ENCODE measurements at regions not wholly inside any gene's neighbourhood (a gene's known extent, or its start where the extent isn't known, plus 50 kb on each side); places are given as distances from the start of the nearest gene placed in this dataset.
"Not testable (repeated sequence)": the region's sequence is repeated elsewhere in the genome, so short reads cannot be mapped to it uniquely, and the experiment has no call there.

DNA sequence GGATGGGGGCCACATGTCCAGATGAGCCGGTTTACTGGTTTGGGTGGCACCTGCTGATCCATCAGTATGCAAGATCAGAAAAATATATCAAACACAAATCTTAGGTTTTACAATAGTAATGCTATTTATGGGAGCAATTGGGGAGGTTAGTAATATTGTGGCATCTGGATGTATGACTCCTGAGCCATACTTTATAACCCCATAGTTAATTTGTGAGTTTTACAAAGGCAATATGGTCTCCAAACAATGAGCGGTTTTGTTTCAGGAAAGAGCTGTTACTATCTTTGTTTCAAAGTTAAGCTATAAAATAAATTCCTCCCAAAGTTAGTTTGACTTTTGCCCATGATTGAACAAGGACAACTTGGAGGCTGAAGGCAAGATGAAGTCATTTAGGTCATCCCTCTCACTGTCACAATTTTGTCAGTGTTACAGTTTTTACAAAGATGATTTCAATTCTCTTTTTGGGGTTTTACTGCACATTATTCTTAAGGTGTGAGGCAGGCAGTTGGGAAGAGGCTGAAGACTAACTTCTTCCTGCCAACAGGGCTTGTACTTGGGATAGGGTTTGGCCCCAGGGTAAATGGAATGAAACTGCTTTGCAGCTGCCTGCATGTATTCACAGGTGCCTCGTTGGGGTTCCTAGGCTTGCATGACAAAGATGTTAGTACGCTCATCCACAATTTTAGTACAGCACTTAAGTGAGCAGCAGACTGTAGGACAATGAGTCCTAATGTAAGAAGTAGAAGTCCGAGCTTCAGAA, 296.6 kb upstream of the NDN start:
- no peak for DNase-seq

DNA sequence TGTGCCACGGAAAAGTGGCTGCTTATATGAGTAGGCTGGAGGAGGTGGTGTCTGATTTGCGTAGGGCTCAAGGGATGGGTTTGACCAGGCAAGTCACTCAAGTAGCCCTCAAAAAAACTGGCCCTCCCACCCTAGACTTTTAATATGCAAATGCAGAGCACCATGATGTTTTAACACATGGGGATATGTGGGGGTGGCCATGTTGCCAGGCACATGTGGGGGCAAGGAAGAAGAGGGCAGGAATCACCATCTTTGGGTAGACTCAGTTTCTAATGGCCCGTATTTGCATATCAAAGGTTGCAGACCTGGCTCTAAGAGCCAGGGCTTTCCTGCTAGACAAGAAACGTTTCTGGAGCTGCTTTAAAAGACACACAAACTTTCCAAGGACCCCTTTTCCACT, 307.2 kb upstream of the NDN start:
- DNase-seq = no peak

DNA sequence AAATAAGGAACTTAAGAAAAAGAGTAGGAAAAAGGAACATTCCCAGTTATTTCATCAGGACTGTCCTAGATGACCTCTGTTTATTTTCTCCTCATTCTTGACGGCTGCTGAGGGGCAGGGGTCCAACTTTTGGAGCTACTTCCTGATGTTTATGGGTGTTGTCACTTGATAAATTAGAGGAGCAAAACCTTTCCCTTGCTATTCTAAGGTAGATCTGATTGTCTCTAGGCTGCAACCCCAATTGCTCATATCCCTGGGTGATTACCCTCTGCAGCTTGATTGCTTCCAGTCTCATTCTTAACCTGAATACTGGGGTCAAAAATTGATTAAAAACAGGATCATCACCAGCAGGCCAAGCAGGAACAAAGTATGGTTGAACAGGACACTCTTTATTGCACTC, 311.0 kb upstream of the NDN start:
- no peak for DNase-seq

DNA sequence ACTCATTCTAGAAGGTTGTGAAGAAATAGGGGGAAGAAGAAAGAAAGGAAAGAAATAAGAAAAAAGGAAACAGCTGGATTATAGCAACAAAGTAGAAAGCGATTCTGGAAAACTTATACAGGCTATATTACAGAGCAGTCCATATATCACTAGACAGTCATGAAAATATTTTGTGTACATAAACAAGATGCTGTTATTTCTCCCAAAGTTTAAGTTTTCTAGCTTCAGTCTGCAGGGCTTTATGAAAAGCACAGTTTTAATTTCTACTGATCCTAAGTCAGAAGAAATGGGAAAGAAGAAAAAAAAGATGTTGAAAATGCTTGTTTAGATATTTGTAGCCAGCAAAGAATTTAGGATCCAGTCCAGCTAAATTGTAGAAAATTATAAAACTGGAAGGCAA, 321.4 kb upstream of the NDN start:
- DNase-seq = no peak

DNA sequence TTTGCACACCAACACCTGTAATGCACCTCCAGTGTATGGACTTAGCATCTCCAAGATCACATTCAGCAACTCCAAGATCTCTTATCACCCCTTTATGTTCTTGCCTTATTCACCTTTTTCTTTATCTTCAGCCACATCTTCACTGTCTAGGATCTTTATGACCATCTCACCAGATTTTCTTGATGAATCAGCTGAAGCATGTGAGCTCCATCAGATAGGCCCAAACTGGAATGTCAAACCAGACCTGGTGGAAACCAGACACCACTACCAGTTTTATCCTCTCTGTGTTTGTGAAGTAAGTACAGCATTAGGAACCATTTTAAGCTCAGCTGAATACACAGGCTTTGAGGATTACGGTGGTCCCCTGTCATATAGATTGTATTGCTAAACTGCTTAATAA, 330.4 kb upstream of the NDN start:
- no peak for DNase-seq

DNA sequence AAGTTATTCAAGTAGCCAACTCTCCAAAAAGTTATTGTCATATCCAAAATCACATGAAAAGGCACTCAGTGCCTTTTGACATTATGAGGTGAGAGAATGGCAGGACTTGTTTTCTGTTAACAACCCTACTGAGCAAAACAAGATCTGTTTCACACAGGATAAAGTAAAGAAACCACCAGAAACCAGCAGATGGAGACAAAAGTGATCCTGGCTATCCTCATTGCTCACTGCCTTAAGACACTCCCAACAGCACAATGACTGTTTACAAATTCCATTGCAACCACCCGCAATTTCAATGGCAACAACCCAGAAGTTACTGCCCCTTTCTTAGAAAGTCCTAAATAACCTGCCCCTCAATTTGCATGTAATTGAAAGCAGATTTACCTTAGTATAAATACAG, 352.6 kb upstream of the NDN start:
- no peak for DNase-seq

DNA sequence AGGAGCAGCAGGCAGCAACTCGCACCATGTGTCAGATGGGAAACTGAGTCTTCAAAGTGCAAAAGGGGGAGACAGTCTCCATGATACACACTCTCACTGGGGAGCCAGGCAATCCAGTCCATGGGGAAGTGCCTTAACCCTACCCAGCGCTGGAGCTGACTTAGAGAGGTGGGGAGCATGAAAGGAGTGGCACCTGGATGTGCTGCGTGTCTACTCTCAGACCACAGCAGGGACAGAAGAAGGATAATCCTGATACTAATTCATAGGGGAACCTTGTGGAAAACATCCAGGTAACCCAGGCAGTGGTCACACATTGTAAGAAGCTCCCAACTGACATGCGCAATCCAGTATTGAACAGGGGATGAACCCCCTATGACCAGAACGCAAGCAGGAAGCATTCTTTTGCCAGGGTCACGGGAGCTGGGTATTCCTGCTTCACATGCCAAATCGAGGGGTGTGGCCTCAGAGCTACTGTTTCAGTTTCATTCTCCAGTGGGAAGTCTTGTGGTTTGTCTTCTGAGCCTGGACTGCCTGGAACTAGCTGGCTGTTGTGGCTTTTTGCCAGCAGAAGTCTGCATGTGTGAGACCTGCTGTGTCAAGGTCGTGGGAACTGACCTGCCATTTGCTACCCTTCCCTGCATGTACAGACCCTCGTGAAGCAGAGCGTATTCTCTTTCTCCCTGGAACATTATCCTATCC, 367.6 kb upstream of the NDN start:
- DNase-seq = no peak

DNA sequence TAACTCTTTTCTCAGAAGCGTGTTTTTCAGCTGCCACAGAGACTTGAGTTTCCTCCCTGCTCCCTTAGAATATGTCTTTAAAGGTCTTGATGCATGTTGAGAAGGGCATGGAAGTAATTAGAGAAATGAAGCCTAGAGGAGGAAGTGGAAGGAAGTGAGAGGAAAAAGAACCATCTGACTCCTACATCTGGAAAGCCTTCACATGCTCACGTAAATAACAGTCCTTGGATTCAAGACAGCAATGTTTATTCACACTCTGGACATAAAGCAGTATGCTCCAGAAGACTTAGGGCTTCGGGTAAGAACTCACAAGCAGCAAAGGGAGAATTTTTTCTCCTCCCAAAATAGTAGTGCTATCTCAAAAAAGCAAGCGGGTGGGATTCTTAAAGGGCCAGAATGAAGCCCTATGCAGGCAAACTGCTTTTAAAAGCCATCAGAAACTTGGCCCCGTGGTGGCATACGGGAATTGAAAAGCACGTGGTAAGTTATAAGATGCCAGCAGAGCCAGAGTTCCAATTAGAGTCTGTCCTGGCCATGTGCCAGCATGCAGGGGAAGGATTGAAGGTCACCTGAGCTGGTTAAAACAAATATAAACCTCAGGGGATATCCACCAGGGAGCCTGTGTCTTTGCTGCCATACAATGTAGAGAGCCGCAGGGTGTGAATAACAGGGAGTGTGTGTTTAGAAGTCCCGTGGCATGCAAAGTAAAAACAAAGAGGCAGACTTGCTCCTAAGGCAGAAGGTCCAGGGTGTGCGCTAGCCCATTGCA, 380.8 kb upstream of the NDN start:
- DNase-seq = no peak

DNA sequence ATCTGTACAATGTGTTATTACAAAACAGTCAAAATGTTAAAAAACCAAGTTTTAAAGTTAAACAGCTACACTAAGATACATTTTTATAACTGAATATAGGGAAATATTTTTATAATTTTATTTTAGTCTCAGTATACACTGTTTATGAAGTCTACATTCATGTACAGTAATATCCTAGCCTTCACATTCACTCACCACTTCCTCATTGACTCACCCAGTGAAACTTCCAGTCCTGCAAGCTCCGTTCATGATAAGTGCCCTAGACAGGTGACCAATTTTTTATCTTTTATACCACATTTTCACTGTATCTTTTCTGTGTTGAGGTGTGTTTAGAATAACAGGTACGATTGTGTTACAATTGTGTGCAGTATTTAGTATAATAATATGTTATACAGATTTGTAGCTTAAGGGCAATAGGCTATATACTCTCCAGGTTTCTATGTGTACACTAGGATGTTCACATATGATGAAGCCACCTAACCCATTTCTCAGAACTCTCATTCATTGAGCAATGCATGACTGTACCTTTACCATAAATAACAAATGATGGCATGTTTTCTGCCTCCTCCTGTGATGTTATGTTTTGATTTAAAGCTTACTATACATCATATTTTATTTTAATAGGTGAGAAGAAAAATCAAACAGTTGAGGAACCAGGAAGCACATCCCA, 388.4 kb upstream of the NDN start:
- no peak for DNase-seq

DNA sequence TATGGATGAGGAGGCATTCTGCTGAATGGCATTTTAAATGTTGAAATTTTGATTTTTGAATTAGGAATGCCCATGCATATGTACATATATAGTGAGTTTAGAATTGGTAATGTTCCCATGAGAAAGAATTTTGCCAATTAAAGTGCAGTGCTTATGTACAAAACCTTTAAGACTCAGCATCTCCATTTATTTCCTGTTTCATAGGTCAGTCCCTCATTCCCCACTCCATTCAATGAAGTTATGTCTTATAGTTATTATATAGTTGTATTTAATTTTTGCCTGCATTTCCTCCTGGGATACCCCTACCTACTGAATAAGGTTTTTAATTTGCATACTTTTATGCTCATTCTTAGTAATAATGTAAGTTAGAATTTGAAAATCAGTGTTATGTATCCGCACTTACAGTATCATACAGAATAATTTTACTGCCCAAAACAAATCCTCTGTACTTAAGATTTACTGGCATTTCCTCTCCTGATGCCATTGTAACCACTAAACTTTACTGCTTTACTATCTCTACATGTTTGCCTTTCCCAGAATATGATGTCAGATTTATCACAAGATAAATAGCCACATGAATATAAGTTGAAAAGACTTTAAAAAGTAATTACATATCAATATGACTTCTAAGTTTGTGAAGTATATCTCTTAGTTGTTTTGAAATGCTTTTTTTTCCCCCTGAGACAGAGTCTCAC, 389.1 kb upstream of the NDN start:
- no peak for DNase-seq

DNA sequence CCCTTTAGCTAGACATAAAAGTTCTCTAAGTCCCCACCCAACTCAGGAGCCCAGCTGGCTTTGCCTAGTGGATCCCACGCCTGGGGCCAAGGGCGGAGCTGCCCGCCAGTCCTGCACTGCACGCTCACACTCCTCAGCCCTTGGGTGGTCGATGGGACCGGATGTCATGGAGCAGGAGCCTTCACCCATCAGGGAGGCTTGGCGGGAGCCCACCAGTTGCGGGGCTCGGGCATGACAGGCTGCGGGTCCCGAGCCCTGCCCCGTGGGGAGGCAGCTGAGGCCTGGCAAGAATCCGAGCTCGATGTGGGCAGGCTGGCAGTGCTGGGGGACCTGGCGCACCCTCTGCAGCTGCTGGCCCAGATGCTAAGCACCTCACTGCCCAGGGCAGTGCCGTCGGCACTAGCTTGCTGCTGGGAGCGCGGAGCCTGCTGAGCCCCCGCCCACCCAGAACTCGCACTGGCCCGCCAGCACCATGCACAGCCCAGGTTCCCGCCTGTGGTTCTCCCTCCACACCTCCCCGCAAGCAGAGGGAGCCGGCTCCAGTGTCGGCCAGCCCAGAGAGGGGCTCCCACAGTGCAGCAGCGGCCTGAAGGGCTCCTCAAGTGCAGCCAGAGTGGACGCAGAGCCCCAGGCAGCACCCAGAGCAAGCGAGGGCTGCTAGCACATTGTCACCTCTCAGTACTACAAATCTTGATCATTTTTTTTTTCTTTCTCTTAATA, 391.4 kb upstream of the NDN start:
- no peak for DNase-seq

DNA sequence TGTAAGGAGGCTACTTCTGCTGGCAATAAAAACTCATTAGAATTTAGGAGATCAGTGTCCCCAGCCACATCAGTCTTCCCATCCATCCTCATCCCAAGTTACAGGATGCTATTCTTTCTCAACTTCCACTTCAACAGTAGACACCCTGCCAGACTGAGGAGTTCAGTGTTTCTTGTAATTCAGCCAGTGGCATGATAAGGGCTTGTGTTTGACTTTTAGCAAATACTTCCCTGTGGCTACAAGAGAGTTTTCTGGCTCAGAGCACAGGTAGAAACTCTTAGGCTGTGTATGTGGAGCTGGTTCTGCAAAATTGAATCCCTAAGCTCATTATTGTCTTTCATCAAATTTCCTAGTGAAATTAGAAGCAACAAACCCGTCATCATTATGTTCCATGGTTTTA, 401.8 kb upstream of the NDN start:
- not testable (repeated sequence) for DNase-seq

DNA sequence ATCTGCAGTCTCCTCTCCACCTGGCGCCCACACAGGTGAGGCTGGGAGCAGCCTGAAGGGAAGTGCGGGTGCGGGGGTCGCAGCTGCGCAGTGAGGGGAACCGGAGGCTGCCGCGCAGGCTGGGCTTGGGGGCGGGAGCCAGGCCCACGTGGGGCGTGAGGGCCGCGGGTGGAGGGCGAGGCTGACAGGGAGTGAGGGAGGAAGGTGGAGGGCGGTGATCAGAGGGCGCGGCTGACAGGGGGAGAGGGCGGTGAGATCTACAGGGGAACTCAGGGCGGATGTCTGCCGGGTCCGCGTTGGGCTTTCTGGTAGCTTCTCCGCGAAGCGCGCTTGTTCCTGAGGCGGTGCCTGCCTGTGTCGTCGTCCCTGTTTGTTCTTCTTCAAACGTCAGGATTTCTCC, 414.4 kb upstream of the NDN start:
- DNase-seq = not testable (repeated sequence)

DNA sequence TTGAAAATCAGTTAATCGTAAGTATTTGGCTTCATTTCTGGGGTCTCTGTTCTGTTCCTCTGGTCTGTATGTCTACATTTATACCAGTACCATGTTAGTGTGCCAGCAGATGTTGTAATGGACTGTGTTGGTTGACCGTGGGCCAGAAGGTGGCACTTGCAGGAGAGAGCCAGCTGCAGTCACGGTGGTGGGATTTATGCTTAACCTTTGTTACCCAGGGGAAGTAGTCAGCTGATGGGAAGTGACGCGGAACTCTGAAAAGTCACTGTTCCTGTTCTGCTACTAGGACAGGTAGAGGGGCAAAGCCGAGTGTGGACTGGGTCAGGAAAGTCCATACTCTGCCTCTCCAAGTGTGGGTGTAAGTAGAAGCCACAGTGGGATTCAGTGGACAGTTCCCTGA, 420.4 kb upstream of the NDN start:
- DNase-seq = not testable (repeated sequence)

DNA sequence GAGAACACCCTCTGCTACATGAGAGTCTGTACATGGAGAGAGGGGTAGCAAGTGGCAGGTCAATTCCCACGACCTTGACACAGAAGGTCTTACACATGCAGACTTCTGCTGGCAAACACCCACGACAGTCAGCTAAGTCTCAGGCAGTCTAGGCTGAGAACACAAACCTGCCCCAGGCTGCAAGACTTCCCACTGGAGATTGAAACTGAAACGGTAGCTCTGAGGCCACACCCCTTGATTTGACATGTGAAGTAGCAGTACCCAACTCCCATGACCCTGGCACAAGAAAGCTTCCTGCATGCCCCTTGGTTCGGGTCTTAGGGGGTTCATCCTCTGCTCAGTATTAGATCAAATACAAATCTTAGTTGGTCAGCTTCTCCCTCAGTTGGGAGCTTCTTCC, 420.8 kb upstream of the NDN start:
- not testable (repeated sequence) for DNase-seq

DNA sequence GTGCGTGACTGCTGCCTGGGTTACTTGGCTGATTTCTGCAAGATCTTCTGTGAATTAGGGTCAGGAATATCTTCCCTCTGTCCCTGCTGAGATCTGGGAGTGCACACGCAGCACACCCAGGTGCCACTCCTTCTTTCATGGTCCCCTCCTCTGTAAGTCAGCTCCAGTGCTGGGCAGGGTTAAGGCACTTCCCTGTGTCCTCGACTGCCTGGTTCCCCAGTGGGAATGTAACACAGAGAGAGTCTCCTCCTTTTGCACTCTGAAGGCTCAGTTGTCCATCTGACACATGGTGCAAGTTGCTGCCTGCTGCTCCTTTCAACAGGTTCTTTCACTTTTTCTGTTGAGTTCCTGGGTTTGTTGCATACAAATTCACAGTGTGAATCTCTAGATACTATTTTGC, 421.2 kb upstream of the NDN start:
- DNase-seq = not testable (repeated sequence)

DNA sequence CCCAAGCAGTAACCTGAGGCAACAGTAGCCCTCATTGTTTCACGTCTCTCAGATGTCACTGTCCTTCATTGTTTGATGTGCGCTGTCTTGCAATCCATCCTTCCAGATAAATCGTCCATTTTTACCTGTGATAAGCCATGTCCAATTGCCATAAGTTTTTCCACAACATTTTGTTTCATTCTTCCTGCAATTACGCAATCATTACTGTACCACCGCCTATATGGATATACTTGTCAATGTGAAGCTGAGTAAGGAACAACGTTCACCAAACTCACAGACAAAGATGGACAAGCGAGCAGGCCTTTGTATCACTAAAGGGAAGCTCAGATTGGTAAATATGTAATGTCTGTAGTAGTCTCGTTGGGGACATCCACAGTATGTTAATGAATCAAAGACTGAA, 452.5 kb upstream of the NDN start:
- DNase-seq = not testable (repeated sequence)

DNA sequence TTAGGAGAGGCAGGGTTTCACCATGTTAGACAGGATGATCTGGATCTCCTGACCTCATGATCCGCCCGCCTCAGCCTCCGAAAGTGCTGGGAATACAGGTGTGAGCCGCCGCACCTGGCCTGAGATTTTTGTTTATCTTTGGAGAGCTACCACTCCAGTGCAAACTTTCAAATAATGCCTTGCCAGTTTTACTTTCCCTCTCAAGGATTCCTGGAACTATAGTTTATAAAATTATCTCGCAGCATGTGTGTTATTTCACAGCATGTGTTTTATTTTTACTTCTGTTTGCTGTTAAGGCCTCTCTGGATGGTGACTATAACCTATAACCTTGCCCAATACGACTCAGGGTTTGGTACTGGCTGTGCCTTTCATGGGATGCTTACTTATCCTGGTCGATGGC, 458.0 kb upstream of the NDN start:
- not testable (repeated sequence) for DNase-seq

DNA sequence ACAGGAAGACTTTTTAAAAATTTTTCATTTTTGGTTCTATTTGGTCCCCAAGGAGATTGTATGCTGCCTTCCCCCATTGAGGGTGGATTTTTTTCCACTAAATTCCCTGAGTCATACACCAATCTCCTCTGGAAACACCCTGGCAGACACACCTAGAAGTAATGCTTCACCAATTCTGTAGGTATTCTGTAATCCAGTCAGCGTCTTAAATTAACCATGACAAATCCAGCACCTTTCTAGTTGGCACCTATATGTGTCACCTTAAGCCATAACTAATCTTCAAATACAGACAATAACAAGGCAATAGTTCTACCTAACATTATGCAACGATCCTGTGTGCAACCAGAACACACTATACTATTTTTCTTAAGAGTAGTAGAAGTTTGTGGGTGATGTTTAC, 459.1 kb upstream of the NDN start:
- no peak for DNase-seq

DNA sequence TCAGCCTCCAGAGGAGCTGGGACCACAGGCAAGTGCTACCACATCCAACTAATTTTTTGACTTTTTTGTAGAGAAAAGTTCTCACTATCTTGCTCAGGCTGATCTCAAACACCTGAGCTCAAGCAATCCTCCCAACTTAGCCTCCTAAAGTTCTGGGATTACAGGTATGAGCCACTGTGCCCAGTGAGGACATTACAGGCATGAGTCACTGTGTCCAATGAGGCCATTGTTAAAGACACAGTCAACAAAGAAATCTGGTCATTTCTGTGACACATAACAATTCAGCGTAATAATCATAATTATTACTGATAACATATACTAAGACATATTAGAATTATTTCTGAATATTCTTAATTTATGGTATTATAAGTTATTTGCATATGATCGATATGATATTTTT, 463.4 kb upstream of the NDN start:
- DNase-seq = no peak

DNA sequence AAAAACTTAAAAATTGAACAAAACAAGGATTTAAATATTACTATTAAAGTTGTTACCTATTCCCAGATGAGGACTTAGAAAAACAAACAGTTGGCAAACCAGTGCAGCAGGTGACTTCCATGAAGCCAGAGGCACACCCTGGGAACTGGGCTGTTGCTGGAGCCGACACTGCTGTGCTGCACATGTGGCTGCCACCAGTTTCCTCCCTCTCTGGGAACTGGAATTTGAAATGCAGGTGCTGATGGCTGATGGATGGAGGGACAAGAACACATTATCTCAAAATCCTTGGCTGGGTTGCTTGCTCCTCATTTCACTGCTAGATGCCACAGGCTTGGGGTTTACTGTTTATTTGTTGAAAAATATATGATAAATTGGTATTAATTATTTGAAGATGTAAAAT, 471.2 kb upstream of the NDN start:
- DNase-seq = not testable (repeated sequence)

DNA sequence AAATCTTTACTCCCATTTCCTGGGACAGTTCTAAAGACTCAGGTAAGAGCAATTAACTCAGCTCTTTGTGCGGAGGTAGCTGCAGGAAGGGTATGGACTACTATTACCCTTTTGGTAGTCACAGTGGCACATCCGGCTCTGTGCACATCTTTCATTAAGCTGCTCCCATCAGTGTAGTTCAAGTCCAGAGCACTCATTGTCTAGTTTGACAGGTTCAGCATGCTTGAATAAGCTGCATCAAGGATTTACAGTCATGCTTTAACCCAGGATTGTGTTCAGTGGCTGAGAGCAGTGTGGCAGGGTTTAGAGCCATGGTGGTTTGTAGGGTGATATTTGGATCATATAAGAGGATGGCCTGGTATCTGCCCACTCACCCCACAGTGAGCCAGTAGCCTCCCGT, 478.4 kb upstream of the NDN start:
- not testable (repeated sequence) for DNase-seq
